Thyroid gland (tissue), 4 donors: ENCODE measurements at regions not wholly inside any gene's neighbourhood (a gene's known extent, or its start where the extent isn't known, plus 50 kb on each side); places are given as distances from the start of the nearest gene placed in this dataset.

ENCODE experiments used
- DNase-seq, 2 donors: peaks; one replicate each; pipeline ENCODE4 v3.0.0-alpha.2; 2019
- H3K27ac ChIP-seq, 3 donors: fragments of 200-600 bp; sonication (generic); 1 replicate in 2 of 3; 2 replicates in 1 of 3; pipeline ENCODE4 v1.5.1; 2016 to 2019; ENCODE audit warnings: mild to moderate bottlenecking in 1 of 3, moderate library complexity in 1 of 3
- H3K27me3 ChIP-seq: fragments of 200-600 bp; sonication (generic); one replicate; pipeline ENCODE4 v1.5.1; 2019
- H3K36me3 ChIP-seq, 2 donors: fragments of 200-600 bp; sonication (generic); one replicate each; pipeline ENCODE4 v1.5.1; 2016 to 2019
- H3K4me1 ChIP-seq, 2 donors: fragments of 200-600 bp; sonication (generic); one replicate each; pipeline ENCODE4 v1.5.1; 2017 to 2019
- H3K4me3 ChIP-seq, 3 donors: fragments of 200-600 bp; sonication (generic); replicated peaks in 1 of 3; 1 replicate in 2 of 3; 2 replicates in 1 of 3; pipeline ENCODE4 v1.5.1; 2016; ENCODE audit warnings: mild to moderate bottlenecking in 1 of 3
- H3K9me3 ChIP-seq: fragments of 200-600 bp; sonication (generic); one replicate; pipeline ENCODE4 v1.5.1; 2017
- CTCF ChIP-seq, 6 experiments: fragments of 200-600 bp in 3 of 6; fragments of 450-650 bp in 3 of 6; sonication (generic) in 3 of 6; IDR thresholded peaks; one replicate each; pipeline ENCODE4 v1.5.1; 2016 to 2019; ENCODE audit warnings: antibody characterized with exemption in 6 of 6, mild to moderate bottlenecking in 2 of 6, inconsistent platforms in 1 of 6, moderate library complexity in 1 of 6
- POLR2A ChIP-seq, 2 donors: fragments of 450-650 bp; IDR thresholded peaks; one replicate each; pipeline ENCODE4 v1.6.1; 2017; ENCODE audit warnings: antibody characterized with exemption in 2 of 2, mild to moderate bottlenecking in 2 of 2, moderate library complexity in 1 of 2
- WGBS, 2 donors: methylation state at CpG; one replicate each; pipeline ENCODE4 v1.1.5; 2017; 5-methylcytosine and 5-hydroxymethylcytosine counted together
- intact Hi-C: fragments of 100-400 bp; cut with DNase I; formaldehyde crosslinking; loops from one replicate; pipeline ENCODE4 v1.15.1; 2023

- H3K27ac ChIP-seq, result no peak overlapping the region
- WGBS, 2 donors, result 69 to 82% methylated on average over 1 of the region's 1 CpG
- intact Hi-C loops, result no loop called here
- TF ChIP-seq POLR2A (IDR thresholded peaks at IDR 0.05) (no peak), CTCF (IDR thresholded peaks at IDR 0.05) (no peak)
- H3K9me3 ChIP-seq, result no peaks in the 10 kb centered on the region
- no peaks in the 10 kb centered on the region for H3K36me3 ChIP-seq
- no peaks in the 10 kb centered on the region for H3K4me1 ChIP-seq
- no peaks in the 10 kb centered on the region for H3K27me3 ChIP-seq
- no peak overlapping the region for H3K4me3 ChIP-seq
- no peak for DNase-seq
These were observed 159.1 kb downstream of the TBX18 start for GRCh38 chr6:84605298-84605697.

GRCh38 chr6:84601366-84601765 lies 163.0 kb downstream of the TBX18 start:
- H3K27me3 ChIP-seq, result no peaks in the 10 kb centered on the region
- H3K9me3 ChIP-seq, result no peaks in the 10 kb centered on the region
- no peak overlapping the region for H3K27ac ChIP-seq
- intact Hi-C loops, result no loop called here
- 54 to 58% methylated on average over 3 of the region's 3 CpGs for WGBS, 2 donors
- H3K4me1 ChIP-seq, result no peaks in the 10 kb centered on the region
- DNase-seq, result no peak
- no peak for TF ChIP-seq POLR2A (IDR thresholded peaks at IDR 0.05)
- TF ChIP-seq CTCF (IDR thresholded peaks at IDR 0.05), result no peak
- no peaks in the 10 kb centered on the region for H3K36me3 ChIP-seq
- no peak overlapping the region for H3K4me3 ChIP-seq

GRCh38 chr6:84599991-84600390 lies 164.4 kb downstream of the TBX18 start:
- H3K4me3 ChIP-seq, result no peak overlapping the region
- no peak for DNase-seq
- H3K36me3 ChIP-seq, result no peaks in the 10 kb centered on the region
- TF ChIP-seq CTCF (IDR thresholded peaks at IDR 0.05), result no peak
- TF ChIP-seq POLR2A (IDR thresholded peaks at IDR 0.05), result no peak
- intact Hi-C loops, result no loop called here
- H3K9me3 ChIP-seq, result no peaks in the 10 kb centered on the region
- H3K27me3 ChIP-seq, result no peaks in the 10 kb centered on the region
- H3K27ac ChIP-seq, result no peak overlapping the region
- H3K4me1 ChIP-seq, result no peaks in the 10 kb centered on the region
- 67 to 69% methylated on average over 1 of the region's 1 CpG for WGBS, 2 donors

GRCh38 chr6:84597238-84597875 lies 167.0 kb downstream of the TBX18 start:
- DNase-seq, result no peak
- H3K4me3 ChIP-seq, result no peak overlapping the region
- no peak for TF ChIP-seq CTCF (IDR thresholded peaks at IDR 0.05)
- no peak for TF ChIP-seq POLR2A (IDR thresholded peaks at IDR 0.05)
- no peaks in the 10 kb centered on the region for H3K36me3 ChIP-seq
- intact Hi-C loops, result no loop called here
- H3K27ac ChIP-seq, result no peak overlapping the region
- H3K9me3 ChIP-seq, result no peaks in the 10 kb centered on the region
- no peaks in the 10 kb centered on the region for H3K27me3 ChIP-seq
- no peaks in the 10 kb centered on the region for H3K4me1 ChIP-seq
- 69 to 83% methylated on average over 4 of the region's 4 CpGs for WGBS, 2 donors

- no peak for DNase-seq
- Histone ChIP-seq H3K9me3 (no peaks in the 10 kb centered on the region), H3K27ac (no peak overlapping the region), H3K36me3 (no peaks in the 10 kb centered on the region), H3K4me1 (no peaks in the 10 kb centered on the region), H3K27me3 (no peaks in the 10 kb centered on the region), H3K4me3 (no peak overlapping the region)
- 95 to 96% methylated on average over 1 of the region's 1 CpG for WGBS, 2 donors
- TF ChIP-seq CTCF (IDR thresholded peaks at IDR 0.05) (no peak), POLR2A (IDR thresholded peaks at IDR 0.05) (no peak)
- intact Hi-C loops, result no loop called here
These were observed 167.9 kb downstream of the TBX18 start for GRCh38 chr6:84596488-84596887.
